Cardiac muscle cell (in vitro differentiated cells and primary cell): ENCODE measurements at regions not wholly inside any gene's neighbourhood (a gene's known extent, or its start where the extent isn't known, plus 50 kb on each side); places are given as distances from the start of the nearest gene placed in this dataset.

ENCODE experiments used
- DNase-seq, 2 donors: peaks; one replicate each; pipeline versions ENCODE4 v3.0.0 to v3.0.0-alpha.2; 2010 to 2017; ENCODE audit warnings: low read depth in 1 of 2, low spot score in 1 of 2
- H3K27ac ChIP-seq: fragments of 200-600 bp; sonication (generic); 2 replicates; pipeline ENCODE4 v1.5.1; 2016
- H3K27me3 ChIP-seq: fragments of 200-600 bp; sonication (generic); 2 replicates; pipeline ENCODE4 v1.6.0; 2016; ENCODE audit warnings: control low read depth
- H3K36me3 ChIP-seq: fragments of 200-600 bp; sonication (generic); 2 replicates; pipeline ENCODE4 v1.5.1; 2016; ENCODE audit warnings: control low read depth
- H3K4me1 ChIP-seq: fragments of 200-600 bp; sonication (generic); 2 replicates; pipeline ENCODE4 v1.8.1; 2017; ENCODE audit warnings: low read depth, mild to moderate bottlenecking, mixed run types
- H3K4me3 ChIP-seq: fragments of 200-600 bp; sonication (generic); 2 replicates; pipeline ENCODE4 v1.5.1; 2016; ENCODE audit warnings: mild to moderate bottlenecking
- H3K9me3 ChIP-seq: fragments of 200-600 bp; sonication (generic); 2 replicates; pipeline ENCODE4 v1.5.1; 2017; ENCODE audit warnings: low read depth, mild to moderate bottlenecking, control low read depth
- TF ChIP-seq, protein P1 (sequence below): IDR thresholded peaks from 2 replicates; pipeline ENCODE4 v1.5.1; 2012; ENCODE audit warnings: low read depth, mild to moderate bottlenecking, low read length

GRCh38 chr1:228818296-228818695 is 83.0 kb downstream of the RHOU start:
- H3K36me3 ChIP-seq, result no peaks in the 10 kb centered on the region
- H3K4me3 ChIP-seq, result no peak overlapping the region
- H3K9me3 ChIP-seq, result no peaks in the 10 kb centered on the region
- TF ChIP-seq, protein P1, sequence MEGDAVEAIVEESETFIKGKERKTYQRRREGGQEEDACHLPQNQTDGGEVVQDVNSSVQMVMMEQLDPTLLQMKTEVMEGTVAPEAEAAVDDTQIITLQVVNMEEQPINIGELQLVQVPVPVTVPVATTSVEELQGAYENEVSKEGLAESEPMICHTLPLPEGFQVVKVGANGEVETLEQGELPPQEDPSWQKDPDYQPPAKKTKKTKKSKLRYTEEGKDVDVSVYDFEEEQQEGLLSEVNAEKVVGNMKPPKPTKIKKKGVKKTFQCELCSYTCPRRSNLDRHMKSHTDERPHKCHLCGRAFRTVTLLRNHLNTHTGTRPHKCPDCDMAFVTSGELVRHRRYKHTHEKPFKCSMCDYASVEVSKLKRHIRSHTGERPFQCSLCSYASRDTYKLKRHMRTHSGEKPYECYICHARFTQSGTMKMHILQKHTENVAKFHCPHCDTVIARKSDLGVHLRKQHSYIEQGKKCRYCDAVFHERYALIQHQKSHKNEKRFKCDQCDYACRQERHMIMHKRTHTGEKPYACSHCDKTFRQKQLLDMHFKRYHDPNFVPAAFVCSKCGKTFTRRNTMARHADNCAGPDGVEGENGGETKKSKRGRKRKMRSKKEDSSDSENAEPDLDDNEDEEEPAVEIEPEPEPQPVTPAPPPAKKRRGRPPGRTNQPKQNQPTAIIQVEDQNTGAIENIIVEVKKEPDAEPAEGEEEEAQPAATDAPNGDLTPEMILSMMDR, result no peak
- no peak overlapping the region for H3K27ac ChIP-seq
- no peak for DNase-seq
- H3K27me3 ChIP-seq, result no peaks in the 10 kb centered on the region
- H3K4me1 ChIP-seq, result no peaks in the 10 kb centered on the region

DNA sequence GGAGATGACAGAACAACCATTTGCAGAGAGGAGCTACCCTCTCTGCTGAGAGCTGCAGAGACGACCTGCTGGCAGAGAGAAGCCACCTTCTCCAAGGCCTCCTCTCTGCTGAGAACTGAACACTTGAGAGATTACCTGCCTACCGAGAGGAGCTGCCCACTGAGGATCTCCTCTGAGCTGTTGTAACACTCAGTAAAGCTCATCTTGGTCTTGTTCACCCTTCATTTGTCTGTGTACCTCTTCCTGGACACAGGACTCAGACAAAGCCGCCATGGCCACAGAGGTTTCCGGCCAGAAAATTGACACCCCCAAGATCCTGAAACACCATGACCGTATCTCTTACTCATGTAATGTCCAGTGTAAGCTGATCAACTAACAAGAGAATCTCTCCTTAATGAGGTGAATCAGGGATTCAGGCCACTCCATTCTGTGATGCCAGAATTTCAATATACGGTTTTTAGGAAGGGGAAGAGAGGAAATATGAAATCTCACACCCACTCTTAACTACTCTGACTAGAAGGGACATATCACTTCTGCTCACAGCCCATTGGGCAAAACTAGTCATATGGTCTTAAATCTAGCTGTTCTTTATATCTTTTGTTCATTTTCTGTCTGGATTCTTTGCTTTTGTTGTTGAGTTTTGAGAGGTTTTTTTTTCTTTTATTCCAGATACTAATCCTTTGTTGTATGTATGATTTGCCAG is 83.8 kb downstream of the RHOU start:
- H3K27me3 ChIP-seq, result no peaks in the 10 kb centered on the region
- no peaks in the 10 kb centered on the region for H3K9me3 ChIP-seq
- TF ChIP-seq, protein P1, result no peak
- DNase-seq, result no peak
- H3K4me3 ChIP-seq, result no peak overlapping the region
- no peak overlapping the region for H3K27ac ChIP-seq
- H3K4me1 ChIP-seq, result no peaks in the 10 kb centered on the region
- no peaks in the 10 kb centered on the region for H3K36me3 ChIP-seq

GRCh38 chr1:228821252-228821651 is 86.0 kb downstream of the RHOU start:
- Histone ChIP-seq H3K9me3 (no peaks in the 10 kb centered on the region), H3K4me3 (no peak overlapping the region), H3K27me3 (no peaks in the 10 kb centered on the region), H3K4me1 (no peaks in the 10 kb centered on the region), H3K27ac (no peak overlapping the region), H3K36me3 (no peaks in the 10 kb centered on the region)
- TF ChIP-seq, protein P1, result no peak
- no peak for DNase-seq

DNA sequence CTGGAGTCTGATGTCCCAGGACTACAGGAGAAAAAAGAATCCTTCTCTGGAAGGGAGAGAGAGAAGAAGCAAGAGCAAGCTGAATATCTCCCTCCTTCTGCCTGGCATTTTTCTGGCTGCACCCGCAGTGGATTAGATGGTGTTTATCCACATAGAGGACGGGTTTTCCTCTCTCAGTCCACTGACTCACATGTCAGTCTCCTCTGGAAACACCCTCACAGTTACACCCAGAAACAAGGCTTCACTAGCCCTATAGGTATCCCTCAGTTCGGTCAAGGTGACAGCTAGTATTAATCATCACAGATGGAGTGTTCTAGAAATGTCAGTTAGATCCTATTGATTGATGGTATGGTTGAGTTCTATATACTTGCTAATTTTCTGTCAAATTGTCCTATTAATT is 87.9 kb downstream of the RHOU start:
- Histone ChIP-seq H3K9me3 (no peaks in the 10 kb centered on the region), H3K4me1 (no peaks in the 10 kb centered on the region), H3K4me3 (no peak overlapping the region), H3K27ac (no peak overlapping the region), H3K27me3 (no peaks in the 10 kb centered on the region), H3K36me3 (no peaks in the 10 kb centered on the region)
- TF ChIP-seq, protein P1, result no peak
- DNase-seq, result no peak

GRCh38 chr1:228824366-228824765 is 89.1 kb downstream of the RHOU start:
- DNase-seq, result no peak
- TF ChIP-seq, protein P1, result no peak
- Histone ChIP-seq H3K4me3 (no peak overlapping the region), H3K36me3 (no peaks in the 10 kb centered on the region), H3K4me1 (no peaks in the 10 kb centered on the region), H3K27me3 (no peaks in the 10 kb centered on the region), H3K27ac (no peak overlapping the region), H3K9me3 (no peaks in the 10 kb centered on the region)

DNA sequence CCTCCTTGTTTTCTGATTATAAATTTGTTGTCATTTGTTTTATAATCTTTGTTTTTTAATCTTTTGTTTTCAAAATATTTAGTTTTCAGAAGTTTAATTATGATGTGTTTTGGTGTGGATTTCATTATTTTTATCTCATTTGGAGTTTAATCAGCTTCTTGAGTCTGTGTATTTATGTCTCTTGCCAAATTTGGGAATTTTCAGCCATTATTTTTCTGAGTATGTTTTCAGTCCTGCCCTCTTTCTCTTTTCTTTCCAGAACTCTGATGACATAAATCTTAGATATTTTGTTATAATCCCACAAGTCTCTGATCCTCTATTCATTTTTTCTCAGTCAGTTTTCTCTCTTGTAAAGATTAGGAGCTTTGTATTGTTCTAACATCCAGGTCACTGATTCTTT is 89.8 kb downstream of the RHOU start:
- Histone ChIP-seq H3K27me3 (no peaks in the 10 kb centered on the region), H3K27ac (no peak overlapping the region), H3K36me3 (no peaks in the 10 kb centered on the region), H3K9me3 (no peaks in the 10 kb centered on the region), H3K4me1 (no peaks in the 10 kb centered on the region), H3K4me3 (no peak overlapping the region)
- no peak for DNase-seq
- TF ChIP-seq, protein P1, result no peak
